ENCODE measurements at regions not wholly inside any gene's neighbourhood (a gene's known extent, or its start where the extent isn't known, plus 50 kb on each side); places are given as distances from the start of the nearest gene placed in this dataset.

DNA sequence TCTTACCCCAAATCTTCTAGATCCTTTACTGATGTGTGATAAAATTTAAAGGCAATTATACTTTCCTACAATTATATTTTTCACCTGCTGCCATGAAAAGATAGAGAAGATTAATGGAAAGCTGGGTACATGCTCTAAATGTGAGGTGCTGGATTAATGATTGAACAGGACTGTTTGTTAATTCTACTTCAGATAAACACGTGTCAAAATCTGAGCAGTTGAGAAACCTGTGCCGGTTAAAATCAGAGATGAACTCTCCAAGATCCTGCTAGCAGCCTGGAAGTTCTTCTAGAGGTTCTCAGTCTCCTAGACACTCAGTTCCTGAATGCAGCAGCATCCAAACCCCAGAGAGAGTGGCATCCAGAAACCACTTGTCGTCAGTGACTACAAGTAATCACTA lies 69.2 kb downstream of the INHBA start:
- TF ChIP-seq, protein P1, sequence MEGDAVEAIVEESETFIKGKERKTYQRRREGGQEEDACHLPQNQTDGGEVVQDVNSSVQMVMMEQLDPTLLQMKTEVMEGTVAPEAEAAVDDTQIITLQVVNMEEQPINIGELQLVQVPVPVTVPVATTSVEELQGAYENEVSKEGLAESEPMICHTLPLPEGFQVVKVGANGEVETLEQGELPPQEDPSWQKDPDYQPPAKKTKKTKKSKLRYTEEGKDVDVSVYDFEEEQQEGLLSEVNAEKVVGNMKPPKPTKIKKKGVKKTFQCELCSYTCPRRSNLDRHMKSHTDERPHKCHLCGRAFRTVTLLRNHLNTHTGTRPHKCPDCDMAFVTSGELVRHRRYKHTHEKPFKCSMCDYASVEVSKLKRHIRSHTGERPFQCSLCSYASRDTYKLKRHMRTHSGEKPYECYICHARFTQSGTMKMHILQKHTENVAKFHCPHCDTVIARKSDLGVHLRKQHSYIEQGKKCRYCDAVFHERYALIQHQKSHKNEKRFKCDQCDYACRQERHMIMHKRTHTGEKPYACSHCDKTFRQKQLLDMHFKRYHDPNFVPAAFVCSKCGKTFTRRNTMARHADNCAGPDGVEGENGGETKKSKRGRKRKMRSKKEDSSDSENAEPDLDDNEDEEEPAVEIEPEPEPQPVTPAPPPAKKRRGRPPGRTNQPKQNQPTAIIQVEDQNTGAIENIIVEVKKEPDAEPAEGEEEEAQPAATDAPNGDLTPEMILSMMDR (IDR thresholded peaks at IDR 0.05; ENCODE audit: insufficient read depth, low read length), result no peak
- H3K4me3 ChIP-seq (ENCODE audit: low read depth, low read length), result no peak overlapping the region
- DNase-seq (ENCODE audit: low read depth), result no peak

DNA sequence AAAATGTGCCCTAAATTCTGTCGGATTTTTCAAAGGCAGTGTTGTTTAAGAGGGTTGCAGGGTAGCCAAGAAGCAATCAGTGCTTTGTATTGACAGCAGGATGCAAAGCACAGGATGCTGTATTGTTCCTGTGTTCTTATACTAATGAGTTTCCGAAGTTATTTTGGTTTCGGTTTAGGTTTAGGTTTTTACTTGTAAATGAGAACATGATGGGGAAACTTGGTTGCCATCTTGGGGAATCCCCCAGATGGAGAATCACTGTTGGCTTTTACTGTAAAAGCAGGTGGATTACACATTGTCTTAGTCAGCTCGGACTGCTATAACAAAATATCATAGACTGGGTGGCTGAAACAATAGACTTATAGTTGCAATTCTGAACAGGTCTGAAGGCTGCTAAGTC lies 72.1 kb downstream of the INHBA start:
- TF ChIP-seq, protein P1 (IDR thresholded peaks at IDR 0.05; ENCODE audit: insufficient read depth, low read length), result no peak
- H3K4me3 ChIP-seq (ENCODE audit: low read depth, low read length), result no peak overlapping the region
- DNase-seq (ENCODE audit: low read depth), result no peak

- peak; percentile 66 for DNase-seq (ENCODE audit: low read depth)
- H3K4me3 ChIP-seq (ENCODE audit: low read depth, low read length), result no peak overlapping the region
- TF ChIP-seq, protein P1 (IDR thresholded peaks at IDR 0.05; ENCODE audit: insufficient read depth, low read length), result no peak
These were observed 73.2 kb downstream of the INHBA start for GRCh38 chr7:41629711-41630111.

- H3K4me3 ChIP-seq (ENCODE audit: low read depth, low read length), result no peak overlapping the region
- DNase-seq (ENCODE audit: low read depth), result peak; percentile 11
- TF ChIP-seq, protein P1 (IDR thresholded peaks at IDR 0.05; ENCODE audit: insufficient read depth, low read length), result no peak
These were observed 74.0 kb downstream of the INHBA start for GRCh38 chr7:41628901-41629300.

DNA sequence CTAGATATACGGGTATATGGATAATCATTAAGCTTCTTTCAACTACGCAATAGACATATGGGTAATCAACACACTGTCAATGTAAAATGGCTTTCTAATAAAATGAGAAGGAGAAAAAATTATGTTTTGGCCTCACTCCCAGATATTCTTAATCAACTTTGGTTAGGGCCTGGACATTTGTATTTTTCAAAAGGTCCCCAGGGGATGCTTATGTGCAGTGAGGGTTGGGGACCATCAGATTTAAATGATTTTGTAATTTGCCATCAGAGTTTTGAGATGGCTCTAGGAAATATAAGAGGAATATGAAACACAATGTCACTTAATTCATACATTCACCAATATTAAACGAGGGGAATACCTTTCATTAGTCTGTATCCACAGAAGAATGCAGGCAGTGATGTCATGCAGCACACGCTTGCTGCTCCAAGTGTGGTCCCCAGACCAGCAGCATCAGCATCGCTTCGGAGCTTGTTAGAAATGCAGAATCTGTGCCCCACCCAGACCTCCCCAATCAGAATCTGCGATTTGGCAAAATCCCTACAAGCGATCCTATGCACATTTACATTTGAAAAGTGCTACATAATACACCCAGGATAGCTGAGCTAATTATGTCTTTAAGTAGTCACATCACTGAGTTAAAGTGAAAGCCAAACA lies 75.1 kb downstream of the INHBA start:
- no peak for DNase-seq (ENCODE audit: low read depth)
- no peak overlapping the region for H3K4me3 ChIP-seq (ENCODE audit: low read depth, low read length)
- TF ChIP-seq, protein P1 (IDR thresholded peaks at IDR 0.05; ENCODE audit: insufficient read depth, low read length), result no peak

DNA sequence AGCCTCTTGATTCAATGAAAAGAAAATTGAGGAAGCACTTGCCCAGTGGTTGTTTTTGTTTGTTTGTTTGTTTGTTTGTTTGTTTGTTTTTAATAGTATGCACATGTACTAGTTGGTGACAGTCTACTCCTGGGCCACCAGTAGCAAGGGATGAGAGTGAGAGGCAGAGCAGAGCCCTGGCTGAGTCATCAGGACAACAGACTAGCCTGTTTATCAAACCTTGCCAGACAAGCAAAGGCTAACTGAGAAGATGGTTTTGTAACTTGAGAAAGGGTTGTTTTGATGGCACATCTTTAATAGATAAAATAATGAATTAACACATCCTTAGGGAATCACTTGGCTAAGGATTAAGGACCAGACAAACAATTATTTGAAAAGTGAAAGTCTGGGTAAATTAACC lies 78.1 kb downstream of the INHBA start:
- TF ChIP-seq, protein P1 (IDR thresholded peaks at IDR 0.05; ENCODE audit: insufficient read depth, low read length), result no peak
- DNase-seq (ENCODE audit: low read depth), result peak; percentile 27
- H3K4me3 ChIP-seq (ENCODE audit: low read depth, low read length), result no peak overlapping the region

Measured in fibroblast of the aortic adventitia (primary cell).